Ishikawa (cell line): ENCODE measurements at regions not wholly inside any gene's neighbourhood (a gene's known extent, or its start where the extent isn't known, plus 50 kb on each side); places are given as distances from the start of the nearest gene placed in this dataset.

Experiments
- CEBPB ChIP-seq: IDR thresholded peaks from 2 replicates; pipeline ENCODE4 v1.6.1; 2012
- CREB1 ChIP-seq: IDR thresholded peaks from 2 replicates; pipeline ENCODE4 v1.6.1; 2012; ENCODE audit warnings: low read depth
- EGR1 ChIP-seq: IDR thresholded peaks from 2 replicates; pipeline ENCODE4 v1.6.1; 2012
- EP300 ChIP-seq: IDR thresholded peaks from 2 replicates; pipeline ENCODE4 v1.6.1; 2012; ENCODE audit warnings: borderline replicate concordance
- MAX ChIP-seq: IDR thresholded peaks from 2 replicates; pipeline ENCODE4 v1.6.1; 2012
- NFIC ChIP-seq: IDR thresholded peaks from 2 replicates; pipeline ENCODE4 v1.6.1; 2012
- RAD21 ChIP-seq: IDR thresholded peaks from 2 replicates; pipeline ENCODE4 v1.6.1; 2012; ENCODE audit warnings: low read depth
- REST ChIP-seq: IDR thresholded peaks from 2 replicates; pipeline ENCODE4 v1.6.1; 2012; ENCODE audit warnings: low read depth, mild to moderate bottlenecking
- TAF1 ChIP-seq: IDR thresholded peaks from 2 replicates; pipeline ENCODE4 v1.6.1; 2012; ENCODE audit warnings: low read depth, mild to moderate bottlenecking
- TCF12 ChIP-seq: IDR thresholded peaks from 2 replicates; pipeline ENCODE4 v1.6.1; 2012; ENCODE audit warnings: low read depth
- TEAD4 ChIP-seq: IDR thresholded peaks from 2 replicates; pipeline ENCODE4 v1.6.1; 2012
- USF1 ChIP-seq: IDR thresholded peaks from 2 replicates; pipeline ENCODE4 v1.6.1; 2012
- YY1 ChIP-seq: IDR thresholded peaks from 2 replicates; pipeline ENCODE4 v1.6.1; 2012; ENCODE audit warnings: low read depth
- ZBTB7A ChIP-seq: IDR thresholded peaks from 2 replicates; pipeline ENCODE4 v1.6.1; 2012; ENCODE audit warnings: low read depth

- no peak for TF ChIP-seq MAX
- no peak for TF ChIP-seq REST
- no peak for TF ChIP-seq CEBPB
- TF ChIP-seq RAD21: no peak
- TF ChIP-seq TCF12: no peak
- TF ChIP-seq CREB1: no peak
- TF ChIP-seq EP300: no peak
- no peak for TF ChIP-seq TAF1
- TF ChIP-seq NFIC: no peak
- TF ChIP-seq YY1: no peak
- TF ChIP-seq EGR1: no peak
- TF ChIP-seq TEAD4: no peak
- TF ChIP-seq USF1: no peak
- no peak for TF ChIP-seq ZBTB7A
These were observed 293.4 kb downstream of the CDK5RAP2 start for GRCh38 chr9:120286530-120286929.
